ENCODE measurements at regions not wholly inside any gene's neighbourhood (a gene's known extent, or its start where the extent isn't known, plus 50 kb on each side); places are given as distances from the start of the nearest gene placed in this dataset.

DNA sequence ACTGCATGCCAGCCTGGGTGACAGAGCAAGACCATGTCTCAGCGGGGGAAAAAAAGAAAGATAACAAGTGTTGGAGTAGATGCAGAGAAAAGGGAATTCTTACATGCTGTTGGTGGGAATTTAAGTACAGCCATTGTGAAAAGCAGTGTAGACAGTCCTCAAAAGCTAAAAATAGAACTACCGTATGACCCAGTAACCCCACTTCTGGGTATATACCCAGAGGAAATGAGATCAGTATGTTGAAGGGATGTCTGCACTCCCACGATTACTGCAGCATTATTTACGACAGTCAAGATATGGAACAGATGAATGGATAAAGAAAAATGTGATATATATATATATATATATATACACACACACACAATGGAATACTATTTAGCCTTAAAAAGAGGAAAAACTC lies 225.3 kb upstream of the SLC24A2 start:
- no peak for DNase-seq (ENCODE audit: extremely low read depth, low read depth)

DNA sequence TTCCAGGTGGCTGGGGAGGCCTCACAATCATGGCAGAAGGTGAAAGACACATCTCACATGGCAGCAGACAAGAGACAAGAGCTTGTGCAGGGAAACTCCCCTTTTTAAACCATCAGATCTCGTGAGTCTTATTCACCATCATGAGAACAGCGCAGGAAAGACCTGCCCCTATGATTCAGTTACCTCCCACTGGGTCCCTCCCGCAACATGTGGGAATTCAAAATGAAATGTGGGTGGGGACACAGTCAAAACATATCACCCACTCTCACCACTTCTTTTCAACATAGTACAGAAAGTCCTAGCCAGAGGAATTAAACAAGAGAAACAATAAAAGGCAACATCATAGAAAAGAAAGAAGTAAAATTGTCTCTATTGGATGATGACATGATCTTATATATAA lies 223.4 kb upstream of the SLC24A2 start:
- DNase-seq (ENCODE audit: extremely low read depth, low read depth) = no peak

DNA sequence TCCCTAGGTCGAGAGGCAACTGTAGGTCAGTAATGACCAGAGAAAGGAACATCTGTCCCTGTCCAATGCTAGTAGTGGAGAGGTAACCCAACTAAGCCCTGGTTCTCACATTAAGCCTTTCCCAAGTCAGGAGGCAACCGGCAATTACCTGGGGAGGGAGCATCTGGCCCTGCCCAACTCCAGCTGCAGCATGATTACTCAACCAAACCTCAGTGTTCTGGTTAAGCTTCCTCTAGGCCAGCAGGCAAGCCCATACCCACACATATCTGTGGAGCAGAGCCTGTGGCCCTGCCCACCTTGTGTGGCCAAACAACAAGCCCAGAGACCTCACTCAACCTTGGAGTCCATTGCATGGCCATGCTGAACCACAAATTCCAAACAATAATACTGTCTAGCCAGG lies 220.8 kb upstream of the SLC24A2 start:
- no peak for DNase-seq (ENCODE audit: extremely low read depth, low read depth)

DNA sequence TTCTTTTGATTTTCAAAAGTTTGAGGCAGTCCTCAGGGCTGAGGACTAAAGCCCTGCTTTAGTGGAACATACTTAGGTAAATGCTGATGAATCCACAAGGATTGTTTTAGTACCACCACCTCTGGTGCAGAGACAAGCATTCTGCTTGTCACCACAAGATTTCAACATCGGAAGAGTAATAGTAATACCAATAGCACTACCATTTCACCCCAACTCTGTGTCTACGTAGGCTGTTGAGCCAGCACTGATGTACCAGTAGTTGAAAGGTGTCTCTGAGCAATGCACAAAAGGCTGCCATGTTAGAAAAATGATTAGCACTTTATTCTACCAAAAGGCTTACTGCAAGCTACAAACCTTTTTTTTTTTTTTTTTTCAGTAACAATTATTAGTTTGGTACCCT lies 213.2 kb upstream of the SLC24A2 start:
- no peak for DNase-seq (ENCODE audit: extremely low read depth, low read depth)

DNA sequence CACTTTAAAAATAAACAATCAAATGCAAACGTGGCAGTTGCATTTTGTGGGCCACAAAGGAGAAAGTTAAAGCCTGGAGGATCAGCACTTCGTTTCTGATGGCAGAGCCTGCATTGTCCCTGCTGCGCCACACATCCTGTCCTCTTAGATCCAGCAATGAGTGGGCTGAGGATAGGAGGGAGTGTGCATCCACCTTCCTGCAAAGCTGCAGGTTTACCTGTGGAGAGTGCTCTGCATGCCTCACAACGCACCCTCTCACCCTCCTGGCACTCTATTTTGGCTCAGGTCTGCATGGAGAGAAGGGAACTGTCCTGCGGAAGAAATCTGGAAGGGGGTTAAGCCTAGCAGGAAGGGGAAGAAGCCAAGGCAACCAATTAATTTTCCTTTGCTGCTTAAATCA lies 212.2 kb upstream of the SLC24A2 start:
- DNase-seq (ENCODE audit: extremely low read depth, low read depth) = no peak

DNA sequence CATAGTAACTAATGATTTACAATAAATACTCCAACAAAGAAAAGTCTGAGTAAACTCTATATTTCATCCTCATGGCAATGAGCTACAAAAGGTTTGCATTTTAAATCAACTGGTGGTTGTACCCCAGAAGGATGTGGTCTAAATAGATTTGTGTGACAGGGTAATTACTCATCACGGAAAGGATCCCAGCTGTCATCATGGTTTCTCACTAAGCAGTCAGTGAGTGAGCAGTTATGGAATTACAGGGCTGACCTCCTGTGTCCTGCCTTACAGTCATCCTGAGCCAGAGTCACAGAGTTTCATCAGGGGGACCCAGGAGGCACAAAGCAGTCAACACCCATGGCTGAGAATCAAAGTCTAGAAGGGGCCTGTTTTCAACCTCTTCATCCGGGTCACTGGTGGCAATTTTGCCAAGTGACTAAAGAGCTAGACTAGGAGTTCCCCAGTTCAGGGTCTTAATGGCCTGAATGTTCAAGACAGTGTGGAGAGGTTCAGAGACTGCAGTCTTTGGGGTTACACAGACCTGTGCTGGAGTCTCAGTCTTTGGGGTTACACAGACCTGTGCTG lies 210.7 kb upstream of the SLC24A2 start:
- DNase-seq (ENCODE audit: extremely low read depth, low read depth) = no peak

DNA sequence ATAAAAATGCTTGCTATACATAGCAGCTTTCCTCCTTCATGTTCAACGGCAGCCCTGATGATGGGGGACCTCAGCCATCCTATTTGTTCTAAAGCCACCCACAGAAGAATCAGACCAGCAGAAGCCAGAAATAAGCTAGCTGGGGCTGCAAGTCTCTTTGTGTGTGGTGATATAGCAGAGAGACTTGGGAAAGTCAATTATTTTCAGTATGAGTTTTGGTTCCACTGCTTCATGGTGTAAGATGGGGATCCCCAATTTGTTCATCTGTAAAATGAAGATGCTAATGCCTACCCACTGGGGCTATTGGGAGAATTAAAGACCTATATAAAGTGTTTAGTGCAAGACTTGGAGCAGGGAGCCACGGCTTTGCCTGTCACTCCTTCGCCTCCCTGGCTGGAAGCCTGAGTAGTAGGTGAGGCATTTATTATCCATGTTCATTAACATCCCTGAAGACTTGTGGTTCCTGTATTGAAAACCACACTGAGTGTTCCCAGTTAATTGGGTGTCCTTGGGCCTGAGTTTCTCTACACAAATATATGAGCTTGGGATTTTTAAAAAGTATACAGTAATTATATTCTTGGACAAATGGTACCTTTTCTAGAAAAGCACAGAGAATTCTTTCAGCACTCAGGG lies 210.1 kb upstream of the SLC24A2 start:
- DNase-seq (ENCODE audit: extremely low read depth, low read depth) = no peak

DNA sequence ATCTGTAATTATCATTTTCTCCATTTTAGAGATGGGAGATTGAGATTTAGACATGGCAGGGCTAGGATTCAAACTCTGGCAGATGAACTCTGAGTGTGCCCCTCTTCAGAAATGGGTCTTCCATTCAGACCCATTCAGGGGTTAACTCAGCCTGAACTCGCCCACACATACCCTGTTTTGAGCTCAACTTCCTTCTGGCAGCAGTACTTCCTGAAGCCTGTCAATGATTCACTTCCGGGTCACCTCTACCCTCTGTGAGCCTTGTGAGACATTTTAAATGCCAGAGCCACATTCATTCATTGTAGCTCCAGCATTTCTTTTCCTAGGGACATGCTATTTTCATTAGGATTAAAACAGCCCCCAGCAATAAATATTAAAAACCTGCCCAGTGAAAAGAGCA lies 209.3 kb upstream of the SLC24A2 start:
- DNase-seq (ENCODE audit: extremely low read depth, low read depth) = no peak

DNA sequence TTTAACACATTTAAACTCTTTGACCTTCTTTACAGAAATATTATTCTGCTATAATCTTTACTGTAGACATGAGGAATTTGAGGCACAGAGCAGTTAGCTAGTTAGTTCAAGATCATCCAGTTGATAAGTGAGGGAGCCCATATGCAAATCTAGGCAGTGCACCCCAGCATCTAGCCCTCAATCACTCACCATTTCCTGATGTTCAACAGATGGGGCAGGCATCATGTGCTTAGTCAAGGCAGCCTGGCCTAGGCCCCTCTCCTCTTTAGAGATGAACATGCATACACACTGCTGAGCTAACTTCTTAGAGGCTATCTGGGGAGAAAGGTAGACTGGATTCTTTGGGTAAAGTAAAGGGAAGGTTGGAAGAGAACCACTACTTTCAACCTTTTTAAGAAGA lies 206.8 kb upstream of the SLC24A2 start:
- no peak for DNase-seq (ENCODE audit: extremely low read depth, low read depth)

DNA sequence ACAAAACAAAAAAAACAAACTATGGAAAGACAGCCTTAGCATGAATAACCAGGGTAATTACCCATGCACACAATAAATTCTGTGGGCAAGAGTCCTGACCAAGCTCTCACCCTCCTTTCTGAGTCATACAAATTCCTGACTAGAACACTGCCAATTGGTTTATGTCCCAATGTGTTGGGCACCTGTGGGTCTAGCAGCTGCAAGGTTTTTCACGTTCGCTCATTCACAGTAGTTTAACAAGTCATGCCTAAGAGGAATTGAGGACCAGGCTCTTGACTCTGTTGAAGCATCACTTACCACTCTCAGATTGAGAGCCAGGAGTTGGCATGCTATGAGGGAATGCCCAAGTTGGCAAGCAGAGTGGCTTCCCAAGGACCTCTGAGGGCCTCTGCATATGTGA lies 205.5 kb upstream of the SLC24A2 start:
- no peak for DNase-seq (ENCODE audit: extremely low read depth, low read depth)

DNA sequence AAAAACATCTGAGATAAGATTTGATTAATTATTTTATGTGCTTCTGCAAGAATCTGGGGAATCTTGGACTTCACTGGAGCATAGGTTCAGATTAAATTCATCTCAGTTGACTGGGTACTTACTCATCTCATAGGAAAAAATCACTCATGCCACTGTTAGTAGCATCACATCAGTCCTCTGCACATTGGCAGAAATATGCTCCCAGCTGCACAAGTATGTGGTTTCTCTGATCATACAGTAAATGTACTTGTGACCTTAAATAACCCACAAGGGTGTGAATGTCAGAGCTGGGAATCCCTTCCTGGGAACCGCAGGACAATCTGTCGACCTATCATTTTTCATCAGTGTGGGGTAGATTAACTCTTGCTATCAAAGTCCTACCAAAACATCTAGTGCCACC lies 203.7 kb upstream of the SLC24A2 start:
- DNase-seq (ENCODE audit: extremely low read depth, low read depth) = no peak

DNA sequence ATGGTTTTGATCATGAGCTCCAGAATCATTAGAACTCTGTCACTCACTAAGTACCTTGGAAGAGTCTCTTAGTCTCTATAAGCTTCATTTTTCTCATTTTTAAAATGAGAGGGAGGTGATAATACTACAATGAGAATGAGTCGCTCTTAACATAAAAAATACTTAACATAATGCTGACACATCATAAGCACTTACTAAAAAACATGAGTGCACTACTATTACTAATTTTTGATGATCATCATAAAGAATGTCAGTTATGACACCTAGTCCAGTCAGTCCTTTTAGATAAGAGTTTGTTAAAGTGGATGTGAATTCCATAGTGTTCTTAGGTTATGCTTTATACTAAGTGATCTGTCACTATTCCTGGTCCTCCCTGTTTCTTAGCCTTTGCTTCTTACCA lies 200.4 kb upstream of the SLC24A2 start:
- DNase-seq (ENCODE audit: extremely low read depth, low read depth) = no peak

DNA sequence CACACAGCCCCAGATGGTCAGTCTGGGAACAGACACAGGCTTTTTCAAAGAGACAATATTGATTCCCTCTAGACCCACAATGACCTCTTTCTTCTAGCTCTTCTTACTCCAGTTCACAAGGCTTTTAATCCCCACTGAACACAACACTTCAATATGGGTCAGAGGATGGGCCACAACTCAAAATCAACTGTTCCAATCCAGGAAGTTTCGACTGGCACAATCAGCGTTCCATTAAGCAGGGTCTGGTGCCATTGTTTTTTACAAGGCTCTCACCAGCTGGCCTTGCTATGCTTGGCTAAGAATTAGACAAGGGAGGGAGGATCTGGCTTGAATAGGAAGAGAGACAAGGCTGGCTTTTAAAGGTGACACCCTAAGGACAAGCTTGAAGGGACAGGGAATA lies 199.4 kb upstream of the SLC24A2 start:
- DNase-seq (ENCODE audit: extremely low read depth, low read depth) = no peak

DNA sequence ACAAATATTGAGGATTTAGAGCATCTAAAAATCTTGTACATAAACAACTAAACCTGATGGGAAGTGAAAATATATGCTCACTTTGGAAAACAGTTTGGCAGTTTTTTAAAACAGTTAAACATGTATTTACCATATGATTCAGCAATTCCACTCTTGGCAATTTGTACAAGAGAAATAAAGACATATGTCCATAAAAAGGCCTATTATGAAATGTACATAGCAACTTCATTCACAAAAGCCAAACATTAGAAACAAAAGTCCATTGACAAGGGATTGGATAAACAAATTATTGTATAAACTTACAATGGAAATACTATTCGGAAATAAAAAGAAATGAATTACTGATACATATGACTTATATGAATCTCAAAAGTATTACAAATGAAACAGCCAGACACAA lies 196.2 kb upstream of the SLC24A2 start:
- DNase-seq (ENCODE audit: extremely low read depth, low read depth) = no peak

DNA sequence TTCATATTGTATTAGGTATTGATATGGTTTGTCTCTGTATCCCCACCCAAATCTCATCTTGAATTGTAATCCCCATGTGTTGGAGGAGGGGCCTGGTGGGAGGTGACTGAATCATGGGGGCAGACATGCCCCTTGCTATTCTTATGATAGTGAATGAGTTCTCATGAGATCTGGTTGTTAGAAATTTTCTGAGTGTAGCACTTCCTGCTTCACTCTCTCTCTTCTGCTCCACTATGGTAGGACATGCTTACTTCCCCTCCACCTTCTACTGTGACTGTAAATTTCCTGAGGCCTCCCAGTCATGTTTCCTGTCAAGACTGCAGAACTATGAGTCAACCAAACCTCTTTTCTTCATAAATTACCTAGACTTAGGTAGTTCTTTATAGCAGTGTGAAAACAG lies 187.4 kb upstream of the SLC24A2 start:
- no peak for DNase-seq (ENCODE audit: extremely low read depth, low read depth)

DNA sequence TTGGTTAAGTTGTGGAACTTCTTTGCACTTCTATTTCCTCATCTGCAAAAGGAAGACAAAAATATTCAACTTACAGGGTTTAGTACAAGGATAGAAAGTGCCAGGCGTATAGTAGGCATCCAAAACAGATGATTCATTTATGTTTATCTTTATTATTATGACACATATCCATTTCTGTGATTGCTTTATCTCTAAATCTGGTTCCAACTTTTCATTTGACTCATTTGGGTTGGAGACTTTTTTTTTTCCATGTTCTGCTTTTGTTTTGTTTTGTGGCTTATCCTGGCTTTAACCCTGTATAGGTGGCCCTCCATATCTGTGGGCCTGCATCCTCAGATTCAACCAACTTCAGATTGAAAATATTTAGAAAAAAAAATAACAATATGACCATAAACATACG lies 186.7 kb upstream of the SLC24A2 start:
- no peak for DNase-seq (ENCODE audit: extremely low read depth, low read depth)

DNA sequence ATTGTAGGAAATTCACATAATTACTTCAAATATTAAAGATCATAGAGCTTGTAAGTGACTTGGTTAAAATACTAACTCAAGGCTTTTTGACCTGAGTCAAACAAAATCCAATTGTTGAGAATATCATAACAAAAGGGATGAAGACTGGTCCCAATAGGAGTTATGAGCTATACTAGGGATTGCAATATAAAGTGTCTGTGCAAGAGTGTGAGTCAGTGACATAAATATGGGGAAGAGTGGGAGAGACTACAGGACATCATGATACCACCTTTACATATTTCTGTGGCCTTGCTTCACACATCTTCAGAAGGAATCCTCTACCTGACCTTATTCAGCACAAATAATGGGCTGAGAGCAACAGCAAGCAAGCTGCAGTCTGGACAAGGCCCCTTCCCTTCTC lies 180.9 kb upstream of the SLC24A2 start:
- DNase-seq (ENCODE audit: extremely low read depth, low read depth) = no peak

DNA sequence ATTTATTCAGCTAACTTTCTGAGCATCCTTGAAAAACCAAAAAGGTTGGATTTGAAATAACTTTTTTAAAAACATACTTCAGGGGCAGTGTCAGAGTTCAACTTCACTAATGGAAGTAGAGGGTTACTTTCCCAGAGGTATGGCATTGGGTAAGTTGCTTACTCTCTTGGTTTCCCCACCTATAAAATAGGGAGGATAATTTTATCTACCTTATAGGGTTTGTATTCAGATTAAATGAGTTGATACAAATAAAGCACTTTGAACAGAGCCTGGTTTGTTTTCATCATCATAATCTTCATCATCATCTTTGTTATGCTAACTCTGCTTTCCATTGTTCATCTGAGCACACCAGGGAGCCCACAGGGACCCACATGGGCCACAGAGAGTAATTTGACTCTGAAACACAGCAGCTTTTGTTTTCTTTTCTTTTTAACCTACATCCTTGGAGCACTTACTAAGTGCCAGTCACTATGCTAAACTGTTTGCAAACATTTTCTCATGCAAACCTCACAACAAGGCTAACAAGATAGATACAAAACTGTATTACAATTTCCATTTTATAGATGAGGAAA lies 179.1 kb upstream of the SLC24A2 start:
- DNase-seq (ENCODE audit: extremely low read depth, low read depth) = no peak

DNA sequence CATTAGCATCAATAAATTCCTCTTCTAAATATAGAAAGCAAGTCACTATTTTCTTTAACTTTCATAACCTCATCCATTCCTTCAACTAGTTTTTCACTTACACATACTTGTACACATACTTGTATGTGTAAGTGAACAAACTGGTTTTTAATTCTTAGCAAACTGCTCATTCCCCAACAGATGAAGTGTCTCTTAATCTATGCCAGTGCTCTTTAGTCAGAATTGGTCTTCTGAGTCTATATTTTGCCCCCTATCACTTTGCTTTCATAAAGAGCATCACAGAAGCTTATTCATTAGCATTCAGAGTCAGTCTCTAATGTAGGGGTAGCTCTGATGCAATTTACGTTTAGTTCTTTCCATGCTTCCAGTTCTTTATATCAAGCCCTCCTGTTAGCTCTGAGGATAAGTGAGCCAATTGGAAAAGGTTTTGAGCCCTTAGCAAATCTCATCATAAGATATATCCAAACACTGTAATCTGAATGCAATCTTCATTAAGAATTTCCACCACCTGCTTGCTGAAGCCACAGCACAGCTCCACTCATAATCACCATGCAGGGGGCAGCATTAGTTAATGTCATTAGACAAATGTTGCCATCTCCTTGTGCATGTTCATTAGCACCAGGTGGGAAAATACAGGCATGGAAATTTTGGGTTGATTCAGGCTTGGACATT lies 178.5 kb upstream of the SLC24A2 start:
- DNase-seq (ENCODE audit: extremely low read depth, low read depth) = no peak

DNA sequence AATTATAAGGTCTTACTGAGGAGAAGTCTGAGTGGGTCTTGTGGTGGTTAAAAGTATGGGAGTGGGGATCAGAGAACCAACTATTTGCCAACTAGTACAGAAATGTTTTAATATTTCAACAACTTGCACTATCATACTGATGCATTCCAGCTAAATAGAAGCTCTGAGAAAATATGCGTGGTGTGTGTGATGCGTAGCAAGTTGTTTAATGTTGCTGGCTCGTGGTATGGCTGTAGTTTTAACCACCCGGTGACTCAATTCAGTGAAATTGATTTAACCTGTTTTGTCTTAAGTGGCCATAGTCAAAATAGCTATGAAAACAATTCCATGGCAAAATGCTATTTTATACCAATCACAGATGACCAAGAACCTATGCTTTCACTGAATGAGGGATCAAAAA lies 176.5 kb upstream of the SLC24A2 start:
- no peak for DNase-seq (ENCODE audit: extremely low read depth, low read depth)

DNA sequence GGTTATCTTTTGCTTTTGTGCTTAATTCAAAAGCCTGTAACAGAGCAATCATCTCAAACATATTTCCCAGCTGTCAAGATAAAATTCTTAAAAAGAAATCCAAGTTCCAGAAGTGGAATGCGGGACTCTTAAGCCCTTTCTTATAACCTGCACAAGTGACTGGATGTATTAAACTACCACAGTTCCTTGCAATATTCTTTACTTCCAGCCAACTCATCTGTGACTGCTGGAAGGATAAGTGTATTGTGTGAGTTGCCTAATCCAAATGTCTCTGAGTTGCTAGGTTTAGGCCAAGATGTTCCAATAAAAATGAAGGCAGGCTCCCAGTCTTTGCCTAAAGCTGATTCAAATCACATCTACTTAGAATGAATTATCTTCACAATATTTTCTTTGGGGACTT lies 159.2 kb upstream of the SLC24A2 start:
- DNase-seq (ENCODE audit: extremely low read depth, low read depth) = no peak

DNA sequence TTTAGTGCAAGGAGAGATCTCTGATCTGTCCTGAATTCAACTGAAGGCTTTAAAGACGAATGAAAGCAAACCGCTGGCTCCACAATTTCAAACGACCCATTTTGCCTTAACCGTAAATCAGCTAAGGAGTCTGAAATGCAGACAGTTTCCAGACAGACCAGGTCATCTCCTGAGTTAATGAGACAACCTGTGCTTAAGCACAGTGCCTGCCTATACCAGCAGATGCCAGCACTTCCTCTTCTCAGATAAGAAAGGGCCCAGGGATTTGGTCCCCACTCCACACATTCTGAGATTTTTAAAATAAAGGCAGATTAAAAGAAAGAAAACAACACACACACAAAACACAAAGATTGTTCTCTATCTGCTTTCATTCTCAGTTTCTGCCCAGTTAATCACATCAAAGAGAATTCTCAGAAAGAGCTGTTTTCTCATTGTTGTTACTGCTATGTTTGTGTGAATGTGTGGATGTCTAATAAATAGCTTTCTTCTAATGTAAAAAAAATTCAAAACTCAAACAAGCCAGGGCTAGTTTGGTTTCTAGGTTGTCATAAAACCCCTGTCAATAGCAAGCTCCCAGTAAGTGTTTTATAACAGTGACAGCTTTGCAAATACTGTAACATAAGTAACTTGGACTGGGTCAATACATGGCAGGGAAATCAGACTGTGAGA lies 157.7 kb upstream of the SLC24A2 start:
- no peak for DNase-seq (ENCODE audit: extremely low read depth, low read depth)
